Lower leg skin (tissue), 3 donors: ENCODE measurements at regions not wholly inside any gene's neighbourhood (a gene's known extent, or its start where the extent isn't known, plus 50 kb on each side); places are given as distances from the start of the nearest gene placed in this dataset.

ENCODE experiments used
- CTCF ChIP-seq, 3 donors: fragments of 450-650 bp; IDR thresholded peaks; one replicate each; pipeline ENCODE4 v1.5.1; 2016; ENCODE audit warnings: antibody characterized with exemption in 3 of 3, mild to moderate bottlenecking in 3 of 3, moderate library complexity in 2 of 3
- POLR2A ChIP-seq, 2 donors: fragments of 450-650 bp; IDR thresholded peaks; one replicate each; pipeline ENCODE4 v1.6.1; 2016 to 2017; ENCODE audit warnings: antibody characterized with exemption in 2 of 2, mild to moderate bottlenecking in 1 of 2, moderate library complexity in 1 of 2

- no peak for TF ChIP-seq CTCF (IDR thresholded peaks at IDR 0.05)
- TF ChIP-seq POLR2A (IDR thresholded peaks at IDR 0.05), result no peak
These were observed 192.4 kb upstream of the PRDM1 start for GRCh38 chr6:105893741-105894140.
